Esophagus muscularis mucosa (tissue), 4 donors: ENCODE measurements at regions not wholly inside any gene's neighbourhood (a gene's known extent, or its start where the extent isn't known, plus 50 kb on each side); places are given as distances from the start of the nearest gene placed in this dataset.

Source experiments
- DNase-seq: peaks from one replicate; pipeline ENCODE4 v3.0.0-alpha.2; 2017; ENCODE audit errors: extremely low spot score
- H3K27ac ChIP-seq, 4 donors: fragments of 200-600 bp; sonication (generic); replicated peaks in 1 of 4; 1 replicate in 3 of 4; 2 replicates in 1 of 4; pipeline ENCODE4 v1.5.1; 2016 to 2019; ENCODE audit warnings: mild to moderate bottlenecking in 1 of 4
- H3K27me3 ChIP-seq, 4 donors: fragments of 200-600 bp; sonication (generic); one replicate each; pipeline versions ENCODE4 v1.5.1 to v1.6.0; 2016 to 2019
- H3K36me3 ChIP-seq, 4 donors: fragments of 200-600 bp; sonication (generic); one replicate each; pipeline ENCODE4 v1.5.1; 2016 to 2019
- H3K4me1 ChIP-seq, 4 donors: fragments of 200-600 bp; sonication (generic); one replicate each; pipeline ENCODE4 v1.5.1; 2016 to 2019
- H3K4me3 ChIP-seq, 4 donors: fragments of 200-600 bp; sonication (generic); 1 replicate in 2 of 4; 2 replicates in 2 of 4; pipeline ENCODE4 v1.5.1; 2016 to 2019; ENCODE audit warnings: mild to moderate bottlenecking in 4 of 4, moderate library complexity in 1 of 4
- H3K9me3 ChIP-seq, 4 donors: fragments of 200-600 bp; sonication (generic); 1 replicate in 3 of 4; 2 replicates in 1 of 4; pipeline ENCODE4 v1.5.1; 2016 to 2019
- CTCF ChIP-seq, 3 experiments: fragments of 200-600 bp in 2 of 3; fragments of 450-650 bp in 1 of 3; sonication (generic) in 2 of 3; IDR thresholded peaks; one replicate each; pipeline ENCODE4 v1.5.1; 2017 to 2019; ENCODE audit warnings: antibody characterized with exemption in 3 of 3, mild to moderate bottlenecking in 2 of 3, moderate library complexity in 1 of 3
- EP300 ChIP-seq: sonication (generic); formaldehyde crosslinking; IDR thresholded peaks from one replicate; pipeline ENCODE4 v1.6.1; 2017; ENCODE audit warnings: antibody characterized with exemption
- POLR2A ChIP-seq: fragments of 450-650 bp; IDR thresholded peaks from one replicate; pipeline ENCODE4 v1.6.1; 2017; ENCODE audit warnings: antibody characterized with exemption, moderate library complexity, mild to moderate bottlenecking, low read depth
- POLR2AphosphoS5 ChIP-seq, 2 donors: sonication (generic); formaldehyde crosslinking; IDR thresholded peaks; one replicate each; pipeline ENCODE4 v1.6.1; 2017; ENCODE audit warnings: antibody characterized with exemption in 2 of 2
- WGBS: methylation state at CpG from one replicate; pipeline ENCODE4 v1.1.5; 2018; 5-methylcytosine and 5-hydroxymethylcytosine counted together
- intact Hi-C: fragments of 100-400 bp; cut with DNase I; formaldehyde crosslinking; loops from one replicate; pipeline ENCODE4 v1.15.1; 2023

GRCh38 chr5:96260009-96260408 lies 173.0 kb downstream of the PCSK1 start:
- Histone ChIP-seq H3K4me3 (no peak overlapping the region), H3K27ac (no peak overlapping the region), H3K36me3 (no peaks in the 10 kb centered on the region), H3K27me3 (no peaks in the 10 kb centered on the region), H3K4me1 (peaks cover 5 to 23% (median 16%) of the 10 kb centered on the region in 4 donors), H3K9me3 (no peaks in the 10 kb centered on the region)
- 89% methylated on average over 5 of the region's 5 CpGs for WGBS
- TF ChIP-seq EP300 (no peak), POLR2AphosphoS5 (IDR thresholded peaks at IDR 0.05) (no peak), CTCF (IDR thresholded peaks at IDR 0.05) (no peak), POLR2A (no peak)
- intact Hi-C loops, result no loop called here
- no peak for DNase-seq

- H3K4me1 ChIP-seq, result peaks cover 5 to 26% (median 17%) of the 10 kb centered on the region in 4 donors
- TF ChIP-seq POLR2A, result no peak
- no peak for TF ChIP-seq CTCF (IDR thresholded peaks at IDR 0.05)
- TF ChIP-seq EP300, result no peak
- TF ChIP-seq POLR2AphosphoS5 (IDR thresholded peaks at IDR 0.05), result peak in 1 of 2 donors; percentile 35
- no peaks in the 10 kb centered on the region for H3K9me3 ChIP-seq
- H3K4me3 ChIP-seq, result no peak overlapping the region
- no peak for DNase-seq
- no peaks in the 10 kb centered on the region for H3K36me3 ChIP-seq
- 52% methylated on average over 2 of the region's 2 CpGs for WGBS
- no peaks in the 10 kb centered on the region for H3K27me3 ChIP-seq
- peak overlapping the region in 3 of 4 donors; percentile 17 to 36 (median 17) for H3K27ac ChIP-seq
- intact Hi-C loops, result no loop called here
Observed at GRCh38 chr5:96259151-96259772, 173.8 kb downstream of the PCSK1 start.

- H3K27ac ChIP-seq, result peak overlapping the region in 2 of 4 donors; percentile 17 to 36
- TF ChIP-seq POLR2AphosphoS5 (IDR thresholded peaks at IDR 0.05) (no peak), POLR2A (no peak), EP300 (no peak), CTCF (IDR thresholded peaks at IDR 0.05) (no peak)
- intact Hi-C loops, result no loop called here
Observed at GRCh38 chr5:96258692-96259091, 174.4 kb downstream of the PCSK1 start.

GRCh38 chr5:96257904-96258303 lies 175.1 kb downstream of the PCSK1 start:
- intact Hi-C loops, result no loop called here
- WGBS, result 92% methylated on average over 2 of the region's 2 CpGs
- H3K36me3 ChIP-seq, result no peaks in the 10 kb centered on the region
- DNase-seq, result no peak
- TF ChIP-seq CTCF (IDR thresholded peaks at IDR 0.05), result no peak
- no peak for TF ChIP-seq EP300
- TF ChIP-seq POLR2AphosphoS5 (IDR thresholded peaks at IDR 0.05), result no peak
- TF ChIP-seq POLR2A, result no peak
- no peak overlapping the region for H3K4me3 ChIP-seq
- H3K9me3 ChIP-seq, result no peaks in the 10 kb centered on the region
- no peak overlapping the region for H3K27ac ChIP-seq
- peaks cover 5 to 26% (median 17%) of the 10 kb centered on the region in 4 donors for H3K4me1 ChIP-seq
- H3K27me3 ChIP-seq, result no peaks in the 10 kb centered on the region

More at GRCh38 chr5:96258692-96259091, 174.4 kb downstream of the PCSK1 start:
- Histone ChIP-seq H3K9me3 (no peaks in the 10 kb centered on the region), H3K36me3 (no peaks in the 10 kb centered on the region), H3K4me3 (no peak overlapping the region), H3K27me3 (no peaks in the 10 kb centered on the region), H3K4me1 (peaks cover 5 to 26% (median 17%) of the 10 kb centered on the region in 4 donors)
- DNase-seq, result no peak
